HG03039 (cell line): ENCODE measurements at regions not wholly inside any gene's neighbourhood (a gene's known extent, or its start where the extent isn't known, plus 50 kb on each side); places are given as distances from the start of the nearest gene placed in this dataset.
"Not testable (repeated sequence)": the region's sequence is repeated elsewhere in the genome, so short reads cannot be mapped to it uniquely, and the experiment has no call there.

Source experiments
- ATAC-seq: cut with Tn5 transposase; IDR thresholded peaks from one replicate; pipeline ENCODE4 v1.9.1; 2021; ENCODE audit warnings: mild to moderate bottlenecking, moderate library complexity; ENCODE audit not compliant: unreplicated experiment

DNA sequence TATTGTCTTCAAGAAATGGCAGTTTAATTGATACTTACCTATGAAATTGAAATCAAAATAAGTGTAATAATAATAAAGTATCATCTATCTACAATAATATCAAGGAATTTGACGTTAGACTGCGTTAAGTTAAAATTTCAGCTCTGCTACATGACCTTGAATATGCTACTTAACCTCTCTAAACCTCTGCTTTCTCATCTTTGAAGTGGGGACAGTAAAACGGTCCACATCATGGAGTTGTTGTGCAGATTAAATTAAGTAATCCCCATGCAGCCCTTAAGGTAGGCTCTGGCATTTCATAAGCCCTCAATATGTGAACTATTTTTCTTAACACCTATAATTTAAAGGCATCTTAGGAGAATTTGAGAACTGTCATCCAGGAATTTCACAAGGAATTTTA lies 252.4 kb upstream of the PHF14 start:
- no peak for ATAC-seq

- ATAC-seq = no peak
Measured at GRCh38 chr7:10723832-10724231, 249.8 kb upstream of the PHF14 start.

GRCh38 chr7:10724449-10724848 lies 249.2 kb upstream of the PHF14 start:
- ATAC-seq = no peak

GRCh38 chr7:10727636-10728035 lies 246.0 kb upstream of the PHF14 start:
- no peak for ATAC-seq

- no peak for ATAC-seq
Measured at GRCh38 chr7:10731253-10731773, 242.4 kb upstream of the PHF14 start.

DNA sequence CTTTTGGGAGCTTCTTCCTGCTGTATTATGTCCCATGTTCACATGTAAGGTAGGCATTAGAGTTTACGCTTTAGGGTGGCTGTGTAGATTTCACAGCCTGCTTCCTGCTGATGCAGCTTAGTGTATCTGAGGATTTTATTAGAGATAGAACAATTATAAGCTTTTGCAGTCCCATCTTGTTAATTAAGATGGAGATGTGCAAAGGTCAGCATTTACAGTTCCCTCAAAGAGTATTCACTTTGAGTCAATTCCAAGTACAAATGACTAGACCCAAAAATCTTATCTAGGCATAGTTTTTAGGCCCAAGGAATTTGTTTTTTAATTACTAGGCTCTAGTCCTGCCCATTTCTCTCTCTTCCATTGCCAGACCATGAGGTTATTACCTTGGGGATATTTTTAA lies 239.9 kb upstream of the PHF14 start:
- no peak for ATAC-seq

DNA sequence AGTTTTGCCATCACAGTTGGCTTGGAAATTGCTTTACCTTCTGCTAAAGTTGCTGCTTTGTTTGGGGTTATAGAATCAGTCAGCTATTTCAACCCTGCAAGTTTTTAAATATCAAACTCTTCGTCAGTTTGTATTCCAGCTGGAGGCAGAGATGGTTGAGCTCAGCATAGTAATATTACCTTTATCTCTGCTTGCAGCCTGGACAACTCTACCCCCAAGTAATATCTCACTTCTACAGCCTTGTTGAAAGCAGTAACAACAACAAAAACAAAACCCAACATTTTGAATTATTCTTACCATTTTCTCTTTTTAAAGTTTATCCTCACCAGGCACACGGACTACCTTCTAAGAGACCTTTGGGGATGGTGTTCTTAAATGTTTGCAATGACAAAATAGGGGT lies 239.1 kb upstream of the PHF14 start:
- ATAC-seq = no peak

DNA sequence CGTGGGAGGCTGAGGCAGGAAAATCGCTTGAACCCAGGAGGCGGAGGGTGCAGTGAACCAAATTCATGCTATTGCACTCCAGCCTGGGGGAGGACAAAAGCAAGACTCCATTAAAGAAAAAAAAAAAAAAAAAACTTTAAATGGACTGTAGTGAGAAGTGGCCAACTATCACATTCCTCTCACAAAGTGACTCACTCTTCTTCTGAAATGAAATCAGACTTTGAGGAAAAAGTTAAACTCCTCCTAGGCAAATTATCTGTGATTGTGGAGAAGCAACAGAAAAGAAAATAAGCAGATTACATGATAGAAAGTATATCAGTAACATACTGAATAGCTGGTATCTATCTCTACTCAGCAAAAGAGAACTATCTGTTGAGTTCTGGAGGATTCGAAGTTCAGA lies 234.3 kb upstream of the PHF14 start:
- no peak for ATAC-seq

- no peak for ATAC-seq
Measured at GRCh38 chr7:10740805-10741204, 232.9 kb upstream of the PHF14 start.

DNA sequence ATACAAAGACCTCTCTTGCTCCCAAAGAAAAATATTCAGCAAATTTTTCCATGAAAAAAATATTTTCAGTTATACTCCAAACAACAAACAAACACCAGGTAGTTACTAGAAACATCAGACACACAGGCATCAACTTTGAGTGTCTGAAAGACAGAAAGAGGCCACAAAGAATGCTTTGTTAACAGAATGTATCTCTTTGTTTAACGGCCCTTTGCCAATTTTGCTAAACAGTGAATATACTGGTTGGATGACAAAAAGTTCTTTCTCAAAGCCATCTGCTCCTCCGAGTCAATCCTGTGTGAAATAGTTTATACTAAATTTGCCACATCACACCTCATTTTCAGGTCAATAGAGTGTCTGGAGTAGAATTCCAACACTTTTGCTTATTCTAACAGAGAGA lies 216.7 kb upstream of the PHF14 start:
- ATAC-seq = no peak

DNA sequence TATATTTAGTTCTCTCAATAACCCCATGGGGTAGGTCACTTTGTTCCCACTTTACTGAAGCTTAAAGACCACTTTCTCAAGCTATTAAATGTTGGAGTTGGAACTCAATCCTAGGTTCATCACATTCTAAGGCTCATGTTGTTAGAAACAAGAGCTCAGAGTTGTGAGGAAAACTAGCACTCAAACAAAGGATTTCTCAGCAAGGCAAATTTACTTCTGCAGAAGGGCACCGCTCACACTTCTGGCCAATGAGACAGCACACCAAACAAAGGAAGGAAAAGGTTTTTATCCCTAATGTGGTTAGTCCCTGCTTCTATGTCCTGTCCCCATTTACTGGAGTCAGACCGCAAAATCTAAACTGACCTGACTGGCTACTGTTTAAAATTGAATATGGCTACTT lies 214.6 kb upstream of the PHF14 start:
- no peak for ATAC-seq

- ATAC-seq = no peak
Measured at GRCh38 chr7:10767771-10768170, 205.9 kb upstream of the PHF14 start.

DNA sequence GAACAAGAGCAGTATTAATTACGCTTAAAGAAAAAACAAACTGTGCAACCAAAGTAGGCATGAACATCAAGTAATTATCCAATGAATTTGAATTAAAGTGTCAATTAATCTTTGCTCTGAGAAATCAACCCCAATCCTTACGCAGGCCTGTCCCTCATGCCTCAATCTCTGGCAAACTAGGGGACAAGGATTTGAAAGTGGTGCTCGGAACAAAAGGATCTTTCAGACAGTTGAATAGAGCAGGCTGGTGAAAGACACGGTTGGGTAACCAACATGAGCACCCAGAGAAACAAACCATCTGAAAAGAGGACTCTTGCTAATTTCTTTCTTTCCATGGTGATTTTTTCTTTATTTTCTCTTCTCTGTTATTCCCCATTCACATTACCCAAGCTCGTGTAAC lies 203.5 kb upstream of the PHF14 start:
- ATAC-seq = no peak

DNA sequence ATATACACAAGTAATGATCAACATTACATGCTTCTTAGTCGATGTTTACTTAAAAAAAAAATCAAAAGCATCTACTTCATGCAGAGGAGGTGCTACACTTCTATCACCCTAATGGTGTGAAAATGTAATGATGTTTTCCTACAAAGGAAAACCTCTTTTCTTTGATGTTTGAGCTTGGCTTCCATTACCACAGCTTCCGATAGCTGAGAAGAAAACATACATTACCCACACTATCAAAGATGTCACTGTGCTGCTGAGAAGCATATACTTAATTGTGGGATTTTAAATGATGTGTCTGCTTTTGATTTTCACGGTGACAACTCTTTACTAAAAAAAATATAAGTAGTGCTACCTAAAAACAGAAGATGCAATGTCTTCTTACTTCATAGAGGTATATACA lies 200.2 kb upstream of the PHF14 start:
- ATAC-seq = no peak

- no peak for ATAC-seq
Measured at GRCh38 chr7:10779465-10780399, 193.9 kb upstream of the PHF14 start.

- no peak for ATAC-seq
Measured at GRCh38 chr7:10780400-10780747, 193.3 kb upstream of the PHF14 start.

DNA sequence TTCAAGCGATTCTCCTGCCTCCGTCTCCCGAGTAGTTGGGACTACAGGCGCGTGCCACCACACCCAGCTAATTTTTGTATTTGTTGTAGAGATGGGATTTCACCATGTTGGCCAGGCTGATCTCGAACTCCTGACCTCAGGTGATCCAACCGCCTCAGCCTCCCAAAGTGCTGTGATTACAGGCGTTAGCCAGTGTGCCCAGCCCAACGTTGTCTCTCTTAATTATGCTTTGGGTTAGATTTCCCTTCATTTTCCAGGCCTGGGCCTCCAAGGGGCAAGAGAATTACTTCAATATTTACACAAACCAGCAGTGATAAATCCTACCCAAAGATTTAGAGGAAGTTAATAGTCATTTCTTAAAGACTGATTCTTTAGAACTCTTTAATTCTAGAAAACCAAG lies 186.7 kb upstream of the PHF14 start:
- not testable (repeated sequence) for ATAC-seq

DNA sequence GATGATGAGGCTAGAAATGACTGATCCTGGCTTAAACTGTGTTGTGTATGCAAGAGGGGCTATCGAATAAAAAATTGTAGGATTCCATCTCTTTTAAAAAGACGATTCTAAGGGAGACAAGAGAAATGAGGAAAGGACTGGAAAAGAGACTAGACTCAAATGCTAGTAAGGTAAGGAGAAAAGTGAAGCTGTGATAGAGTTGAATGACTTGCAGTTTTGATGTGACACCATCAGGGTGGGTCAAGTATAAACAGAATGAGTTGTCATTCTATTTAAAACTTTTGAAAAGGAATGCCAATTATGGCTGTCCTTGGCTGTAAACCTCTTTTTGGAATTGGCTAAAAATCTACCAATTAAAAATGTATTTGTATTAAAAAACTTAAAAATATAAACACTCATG lies 184.5 kb upstream of the PHF14 start:
- no peak for ATAC-seq

DNA sequence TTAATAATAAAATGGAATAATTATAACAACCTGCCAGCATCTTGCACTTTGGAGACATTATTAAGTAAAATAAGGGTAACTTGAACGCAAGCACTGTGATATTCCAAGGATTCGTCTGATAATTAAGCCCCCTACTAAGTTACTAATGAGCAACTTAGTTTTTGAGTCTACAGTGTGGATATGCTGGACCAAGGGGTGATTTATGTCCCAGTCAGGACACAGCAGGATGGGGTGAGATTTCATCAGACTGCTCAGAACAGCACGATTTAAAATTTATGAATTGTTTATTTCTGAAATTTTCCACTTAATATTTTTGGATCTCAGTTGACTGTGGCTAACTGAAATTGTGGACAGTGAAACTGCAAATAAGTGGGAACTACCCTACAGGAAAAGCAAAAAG lies 182.8 kb upstream of the PHF14 start:
- no peak for ATAC-seq

DNA sequence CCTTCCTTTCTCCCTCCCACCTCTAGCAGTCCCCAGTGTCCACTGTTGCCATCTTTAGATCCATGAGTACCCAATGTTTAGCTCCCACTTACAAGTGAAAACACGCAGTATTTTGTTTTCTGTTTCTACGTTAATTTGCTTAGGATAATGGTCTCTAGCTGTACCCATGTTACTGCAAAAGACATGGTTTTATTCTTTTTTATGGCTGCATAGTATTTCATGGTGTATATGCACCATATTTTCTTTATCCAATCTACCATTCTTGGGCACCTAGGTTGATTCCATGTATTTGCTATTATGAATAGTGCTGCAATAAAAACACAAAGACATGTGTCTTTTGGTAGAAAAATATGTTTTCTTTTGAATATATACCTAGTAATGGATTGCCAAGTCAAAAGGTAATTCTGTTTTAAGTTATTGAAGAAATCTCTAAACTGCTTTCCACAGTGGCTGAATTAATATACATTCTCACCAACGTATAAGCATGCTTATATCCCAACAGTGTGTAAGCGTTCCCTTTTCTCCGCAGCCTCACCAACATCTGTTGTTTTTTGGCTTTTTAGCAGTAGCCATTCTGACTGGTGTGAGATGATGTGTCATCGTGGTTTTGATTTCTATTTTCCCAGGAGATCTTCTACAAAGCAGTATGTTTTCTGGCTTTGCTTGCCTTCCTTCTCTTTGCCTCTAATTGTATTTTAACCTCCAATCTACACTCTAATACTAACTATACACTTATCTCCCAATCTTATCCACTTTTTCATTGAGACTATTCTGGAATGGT lies 179.5 kb upstream of the PHF14 start:
- no peak for ATAC-seq

DNA sequence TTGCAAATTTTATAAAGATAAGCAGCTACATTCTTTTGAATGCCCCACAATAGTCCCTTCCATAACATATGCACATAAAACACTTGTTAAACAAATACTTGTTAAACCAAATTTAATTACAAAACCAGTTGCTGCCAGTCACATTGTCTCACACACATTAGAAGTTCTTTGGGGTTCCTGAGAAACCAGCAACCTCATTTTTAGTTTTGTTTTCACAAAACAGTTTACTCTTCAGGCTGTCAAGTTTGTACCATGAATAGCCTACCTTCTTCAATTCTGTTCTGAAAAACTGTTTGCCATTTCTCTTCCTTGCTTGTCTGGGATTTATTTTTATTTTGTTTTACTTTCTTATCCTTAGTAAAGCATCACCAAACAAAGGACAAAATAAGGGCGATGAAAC lies 176.5 kb upstream of the PHF14 start:
- no peak for ATAC-seq

DNA sequence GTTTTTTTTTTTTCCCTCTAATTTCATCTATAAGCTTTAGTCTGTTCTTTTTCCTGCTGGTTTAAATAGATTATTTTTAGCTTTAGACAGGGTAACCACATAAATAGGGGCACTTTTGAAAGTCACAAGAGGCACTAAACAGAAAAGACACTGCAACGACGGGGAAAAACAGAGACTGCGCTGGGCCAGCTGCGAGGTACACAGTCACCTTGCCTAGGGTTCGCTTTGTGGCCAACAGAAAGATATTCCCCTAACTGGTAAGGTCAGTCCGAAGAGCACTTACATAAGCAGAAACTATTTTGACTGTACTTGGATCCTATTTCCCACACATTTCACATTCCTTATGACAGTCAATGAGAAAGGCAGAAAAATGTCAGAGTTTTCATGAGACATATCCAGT lies 175.6 kb upstream of the PHF14 start:
- no peak for ATAC-seq
